NCI-H524 (cell line): ENCODE measurements at regions not wholly inside any gene's neighbourhood (a gene's known extent, or its start where the extent isn't known, plus 50 kb on each side); places are given as distances from the start of the nearest gene placed in this dataset.
A peak's percentile ranks its signal among the peaks of the same experiment; 100 is the strongest.

ENCODE experiments used
- DNase-seq, 2 experiments: peaks; one replicate each; lab custom pipeline; 2025; lab: John Stamatoyannopoulos, UW

- DNase-seq: no peak
Measured at GRCh38 chr12:3991798-3992580, 118.8 kb upstream of the PARP11 start.

- DNase-seq: peak; percentile 59 to 79
Measured at GRCh38 chr12:3990501-3991280, 117.5 kb upstream of the PARP11 start.

GRCh38 chr12:3989218-3989550 is 116.0 kb upstream of the PARP11 start:
- DNase-seq: no peak

- no peak for DNase-seq
Measured at GRCh38 chr12:3988519-3989217, 115.5 kb upstream of the PARP11 start.

GRCh38 chr12:3987571-3987970 is 114.4 kb upstream of the PARP11 start:
- DNase-seq: no peak

- DNase-seq: no peak
Measured at GRCh38 chr12:3980504-3981272, 107.5 kb upstream of the PARP11 start.

- no peak for DNase-seq
Measured at GRCh38 chr12:3977621-3978020, 104.4 kb upstream of the PARP11 start.

GRCh38 chr12:3976351-3976938 is 103.2 kb upstream of the PARP11 start:
- no peak for DNase-seq

- no peak for DNase-seq
Measured at GRCh38 chr12:3975652-3976051, 102.5 kb upstream of the PARP11 start.

- no peak for DNase-seq
Measured at GRCh38 chr12:3974883-3975282, 101.7 kb upstream of the PARP11 start.

GRCh38 chr12:3973973-3974644 is 100.9 kb upstream of the PARP11 start:
- DNase-seq: no peak

GRCh38 chr12:3973269-3973884 is 100.2 kb upstream of the PARP11 start:
- DNase-seq: no peak

- DNase-seq: no peak
Measured at GRCh38 chr12:3972576-3972975, 99.4 kb upstream of the PARP11 start.

GRCh38 chr12:3968523-3968922 is 95.3 kb upstream of the PARP11 start:
- DNase-seq: no peak

GRCh38 chr12:3967556-3968160 is 94.5 kb upstream of the PARP11 start:
- DNase-seq: no peak

- no peak for DNase-seq
Measured at GRCh38 chr12:3966376-3966775, 93.2 kb upstream of the PARP11 start.

- DNase-seq: no peak
Measured at GRCh38 chr12:3965046-3965445, 91.8 kb upstream of the PARP11 start.

GRCh38 chr12:3964439-3964838 is 91.2 kb upstream of the PARP11 start:
- DNase-seq: peak in 1 of 2 experiments; percentile 36

GRCh38 chr12:3962631-3963483 is 89.7 kb upstream of the PARP11 start:
- no peak for DNase-seq
